ENCODE measurements at regions not wholly inside any gene's neighbourhood (a gene's known extent, or its start where the extent isn't known, plus 50 kb on each side); places are given as distances from the start of the nearest gene placed in this dataset.
"Not testable (repeated sequence)": the region's sequence is repeated elsewhere in the genome, so short reads cannot be mapped to it uniquely, and the experiment has no call there.

DNA sequence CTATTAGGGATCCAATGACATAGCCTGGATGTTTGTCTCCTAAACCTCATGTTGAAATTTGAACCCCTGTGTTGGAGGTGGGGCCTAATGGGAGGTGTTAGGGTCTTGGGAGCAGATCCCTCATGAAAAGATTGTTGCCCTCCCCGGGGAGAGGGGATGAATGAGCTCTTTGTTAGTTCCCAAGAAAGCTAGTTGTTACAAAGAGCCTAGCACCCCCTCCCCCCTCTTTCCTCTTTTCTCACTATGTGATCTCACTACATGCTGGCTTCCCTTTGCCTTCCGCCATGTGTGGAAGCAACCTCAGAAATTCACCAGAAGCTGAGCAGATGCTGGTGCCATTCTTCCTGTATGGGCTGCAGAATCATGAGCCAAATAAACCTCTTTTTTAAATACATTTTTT lies 123.2 kb downstream of the SPATA31A6 start:
- not testable (repeated sequence) for H4K20me1 ChIP-seq (ENCODE audit: low read depth, low read length); H3K27me3 ChIP-seq (ENCODE audit: low read length); H3K4me3 ChIP-seq (ENCODE audit: insufficient read depth, low read length, poor library complexity, severe bottlenecking); H3K79me2 ChIP-seq (ENCODE audit: insufficient read depth, low read length); H3K27ac ChIP-seq (ENCODE audit: low read depth, low read length); H3K36me3 ChIP-seq (ENCODE audit: low read length); H3K9me3 ChIP-seq (ENCODE audit: insufficient read depth, low read length); H2AFZ ChIP-seq (ENCODE audit: low read depth, low read length, severe bottlenecking); H3F3A ChIP-seq (ENCODE audit: insufficient read depth); H3K4me2 ChIP-seq (ENCODE audit: low read depth, low read length, poor library complexity, severe bottlenecking); H3K9ac ChIP-seq (ENCODE audit: low read length); H3K9me2 ChIP-seq (replicated peaks; ENCODE audit: insufficient read depth, low read length)

DNA sequence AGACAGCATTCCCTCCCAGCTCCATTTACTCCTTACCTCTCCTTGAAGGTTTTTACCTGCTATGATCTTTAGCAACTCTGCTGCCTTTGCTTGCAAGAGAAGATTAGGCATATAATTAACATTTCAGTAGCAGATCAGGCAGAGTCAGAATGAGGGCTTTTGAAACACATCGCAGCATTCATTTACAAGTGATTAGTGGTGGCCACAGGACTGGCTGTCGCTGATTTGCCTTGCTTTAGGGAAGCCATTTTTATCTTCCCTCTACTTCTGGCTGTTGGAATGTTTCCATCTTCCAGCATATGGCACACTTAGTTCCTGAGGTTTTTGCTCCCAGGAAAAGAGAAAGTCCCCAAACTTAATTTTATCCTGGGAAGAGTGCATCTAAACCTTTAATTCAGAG lies 124.0 kb downstream of the SPATA31A6 start:
- H3K9ac ChIP-seq (ENCODE audit: low read length); H3K9me3 ChIP-seq (ENCODE audit: insufficient read depth, low read length); H3K27ac ChIP-seq (ENCODE audit: low read depth, low read length); H2AFZ ChIP-seq (ENCODE audit: low read depth, low read length, severe bottlenecking); H4K20me1 ChIP-seq (ENCODE audit: low read depth, low read length); H3K4me3 ChIP-seq (ENCODE audit: insufficient read depth, low read length, poor library complexity, severe bottlenecking); H3K9me2 ChIP-seq (replicated peaks; ENCODE audit: insufficient read depth, low read length); H3F3A ChIP-seq (ENCODE audit: insufficient read depth); H3K79me2 ChIP-seq (ENCODE audit: insufficient read depth, low read length); H3K27me3 ChIP-seq (ENCODE audit: low read length); H3K36me3 ChIP-seq (ENCODE audit: low read length); H3K4me2 ChIP-seq (ENCODE audit: low read depth, low read length, poor library complexity, severe bottlenecking): not testable (repeated sequence)

DNA sequence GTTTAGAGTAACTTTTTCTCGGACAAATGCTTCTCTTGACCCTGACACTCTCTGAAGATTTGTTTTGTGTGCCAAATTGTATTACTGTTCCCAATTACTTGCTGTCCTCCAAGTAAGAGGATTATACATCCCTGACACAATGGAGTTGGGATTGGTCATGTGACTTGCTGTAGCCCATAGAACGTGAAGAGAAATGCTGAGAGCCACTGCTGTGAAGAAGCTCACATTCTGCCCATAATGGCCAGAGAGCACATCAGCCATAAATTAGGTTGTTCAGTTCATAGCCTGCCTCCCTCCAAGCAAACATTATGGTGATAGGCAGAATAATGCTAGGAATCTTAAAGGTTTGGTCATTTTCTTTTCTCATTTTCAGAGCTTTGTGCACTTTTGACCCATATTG lies 127.5 kb downstream of the SPATA31A6 start:
- not testable (repeated sequence) for H3K36me3 ChIP-seq (ENCODE audit: low read length)

DNA sequence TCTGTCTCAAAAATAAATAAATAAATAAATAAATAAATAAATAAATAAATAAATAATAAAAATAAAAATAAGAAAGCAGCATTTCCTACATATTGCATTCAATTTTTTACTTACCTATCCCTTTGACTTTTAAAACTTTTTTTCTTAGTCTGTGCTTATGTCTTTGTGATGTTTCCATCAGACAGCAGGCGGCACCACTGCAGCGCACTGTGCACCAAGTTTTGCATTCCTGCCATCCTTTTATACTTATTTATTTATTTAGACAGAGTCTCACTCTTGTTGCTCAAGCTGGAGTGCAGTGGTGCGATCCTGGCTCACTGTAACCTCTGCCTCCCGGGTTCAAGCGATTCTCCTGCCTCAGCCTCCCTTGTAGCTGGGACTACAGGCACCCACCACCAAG lies 132.6 kb downstream of the SPATA31A6 start:
- H3K9me3 ChIP-seq (ENCODE audit: insufficient read depth, low read length); H3K9ac ChIP-seq (ENCODE audit: low read length); H3K27ac ChIP-seq (ENCODE audit: low read depth, low read length); H3K4me2 ChIP-seq (ENCODE audit: low read depth, low read length, poor library complexity, severe bottlenecking); H3K27me3 ChIP-seq (ENCODE audit: low read length); H3K9me2 ChIP-seq (replicated peaks; ENCODE audit: insufficient read depth, low read length); H3K4me3 ChIP-seq (ENCODE audit: insufficient read depth, low read length, poor library complexity, severe bottlenecking); H3K79me2 ChIP-seq (ENCODE audit: insufficient read depth, low read length); H4K20me1 ChIP-seq (ENCODE audit: low read depth, low read length); H3F3A ChIP-seq (ENCODE audit: insufficient read depth); H2AFZ ChIP-seq (ENCODE audit: low read depth, low read length, severe bottlenecking); H3K36me3 ChIP-seq (ENCODE audit: low read length): not testable (repeated sequence)

More for the DNA sequence above, 127.5 kb downstream of the SPATA31A6 start:
- not testable (repeated sequence) for H3K9ac ChIP-seq (ENCODE audit: low read length); H2AFZ ChIP-seq (ENCODE audit: low read depth, low read length, severe bottlenecking); H3K79me2 ChIP-seq (ENCODE audit: insufficient read depth, low read length); H3F3A ChIP-seq (ENCODE audit: insufficient read depth); H3K4me3 ChIP-seq (ENCODE audit: insufficient read depth, low read length, poor library complexity, severe bottlenecking); H3K9me2 ChIP-seq (replicated peaks; ENCODE audit: insufficient read depth, low read length); H3K9me3 ChIP-seq (ENCODE audit: insufficient read depth, low read length); H4K20me1 ChIP-seq (ENCODE audit: low read depth, low read length); H3K27ac ChIP-seq (ENCODE audit: low read depth, low read length); H3K4me2 ChIP-seq (ENCODE audit: low read depth, low read length, poor library complexity, severe bottlenecking); H3K27me3 ChIP-seq (ENCODE audit: low read length)

DNA sequence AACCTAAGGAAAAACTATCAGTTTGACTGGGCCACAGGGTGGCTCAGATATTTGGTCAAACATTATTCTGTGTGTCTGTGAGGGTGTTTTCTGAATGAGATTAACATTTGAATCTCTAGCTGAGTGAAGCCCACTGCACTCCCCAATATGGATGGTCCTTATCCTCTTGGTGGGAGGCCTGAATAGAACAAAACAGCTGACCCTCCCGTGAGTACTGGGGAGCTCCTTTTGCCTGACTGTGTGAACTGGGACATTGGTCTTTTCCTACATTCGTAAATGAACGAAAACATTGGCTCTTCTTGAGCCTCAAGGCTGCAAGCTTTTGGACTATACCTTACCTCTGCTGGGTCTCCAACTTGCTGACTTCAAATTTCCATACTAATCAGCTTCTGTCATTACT lies 134.2 kb downstream of the SPATA31A6 start:
- H2AFZ ChIP-seq (ENCODE audit: low read depth, low read length, severe bottlenecking); H3K9me3 ChIP-seq (ENCODE audit: insufficient read depth, low read length); H3K27me3 ChIP-seq (ENCODE audit: low read length); H3K4me2 ChIP-seq (ENCODE audit: low read depth, low read length, poor library complexity, severe bottlenecking); H4K20me1 ChIP-seq (ENCODE audit: low read depth, low read length); H3K4me3 ChIP-seq (ENCODE audit: insufficient read depth, low read length, poor library complexity, severe bottlenecking); H3F3A ChIP-seq (ENCODE audit: insufficient read depth); H3K36me3 ChIP-seq (ENCODE audit: low read length); H3K27ac ChIP-seq (ENCODE audit: low read depth, low read length); H3K9me2 ChIP-seq (replicated peaks; ENCODE audit: insufficient read depth, low read length); H3K9ac ChIP-seq (ENCODE audit: low read length); H3K79me2 ChIP-seq (ENCODE audit: insufficient read depth, low read length): not testable (repeated sequence)

DNA sequence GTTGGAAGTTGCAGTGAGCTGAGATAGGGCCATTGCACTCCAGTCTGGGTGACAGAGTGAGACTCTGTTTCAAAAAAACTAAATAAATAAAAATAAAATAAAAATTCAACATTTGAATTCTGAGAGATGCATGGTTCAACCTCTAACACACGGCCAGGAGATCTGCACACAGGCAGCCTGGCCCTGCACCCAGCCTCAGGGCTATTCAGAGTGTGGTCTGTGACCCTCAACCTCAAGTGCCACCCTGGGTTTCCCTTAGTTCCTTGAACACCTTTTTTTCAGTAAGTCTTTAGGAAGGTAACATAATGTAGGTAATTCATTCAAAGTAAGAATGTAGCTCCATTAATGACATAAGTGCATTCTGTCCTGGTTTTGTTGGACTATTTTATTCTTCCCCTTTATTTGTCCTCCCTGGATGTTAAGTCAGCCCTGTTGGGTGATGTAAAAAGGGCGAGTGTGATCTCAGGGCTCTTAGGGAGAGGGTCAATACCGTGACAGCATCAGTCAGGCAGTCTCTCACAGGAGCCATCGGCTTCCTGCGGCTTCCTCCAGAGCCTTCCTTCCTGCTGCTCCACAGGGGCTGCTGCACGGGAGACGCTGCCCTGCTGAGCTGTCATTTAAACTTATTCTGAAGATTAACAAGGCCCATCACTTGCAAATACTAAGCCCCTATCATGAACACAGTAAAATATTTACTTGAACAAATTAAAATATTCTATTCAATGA lies 139.8 kb downstream of the SPATA31A6 start:
- H3K4me2 ChIP-seq (ENCODE audit: low read depth, low read length, poor library complexity, severe bottlenecking); H3K79me2 ChIP-seq (ENCODE audit: insufficient read depth, low read length); H4K20me1 ChIP-seq (ENCODE audit: low read depth, low read length); H3K9me2 ChIP-seq (replicated peaks; ENCODE audit: insufficient read depth, low read length); H3K27ac ChIP-seq (ENCODE audit: low read depth, low read length); H3K9me3 ChIP-seq (ENCODE audit: insufficient read depth, low read length); H3K9ac ChIP-seq (ENCODE audit: low read length); H3K4me3 ChIP-seq (ENCODE audit: insufficient read depth, low read length, poor library complexity, severe bottlenecking); H3K36me3 ChIP-seq (ENCODE audit: low read length); H3K27me3 ChIP-seq (ENCODE audit: low read length); H2AFZ ChIP-seq (ENCODE audit: low read depth, low read length, severe bottlenecking); H3F3A ChIP-seq (ENCODE audit: insufficient read depth): not testable (repeated sequence)

DNA sequence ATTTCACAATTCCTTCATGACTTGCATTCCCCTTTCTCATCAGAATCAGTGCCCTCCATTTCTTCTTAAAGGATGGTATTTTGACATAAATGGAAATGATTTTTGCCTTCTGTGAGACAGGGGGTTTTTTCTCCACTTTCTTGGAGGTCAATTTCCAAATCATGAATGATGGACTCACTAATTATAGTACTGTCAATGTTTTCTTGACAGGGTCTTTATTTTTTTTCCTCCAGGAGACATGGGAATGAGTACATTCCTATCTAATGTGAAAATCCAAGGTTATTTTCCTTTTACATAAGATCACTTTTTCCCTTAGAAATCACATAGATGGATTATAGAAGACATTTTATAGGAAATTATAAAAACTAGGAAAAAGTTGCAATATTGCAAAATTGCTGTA lies 141.7 kb downstream of the SPATA31A6 start:
- not testable (repeated sequence) for H3F3A ChIP-seq (ENCODE audit: insufficient read depth); H3K27ac ChIP-seq (ENCODE audit: low read depth, low read length); H3K79me2 ChIP-seq (ENCODE audit: insufficient read depth, low read length); H3K9me2 ChIP-seq (replicated peaks; ENCODE audit: insufficient read depth, low read length); H3K27me3 ChIP-seq (ENCODE audit: low read length); H3K36me3 ChIP-seq (ENCODE audit: low read length); H3K4me3 ChIP-seq (ENCODE audit: insufficient read depth, low read length, poor library complexity, severe bottlenecking); H2AFZ ChIP-seq (ENCODE audit: low read depth, low read length, severe bottlenecking); H3K9me3 ChIP-seq (ENCODE audit: insufficient read depth, low read length); H4K20me1 ChIP-seq (ENCODE audit: low read depth, low read length); H3K9ac ChIP-seq (ENCODE audit: low read length); H3K4me2 ChIP-seq (ENCODE audit: low read depth, low read length, poor library complexity, severe bottlenecking)

DNA sequence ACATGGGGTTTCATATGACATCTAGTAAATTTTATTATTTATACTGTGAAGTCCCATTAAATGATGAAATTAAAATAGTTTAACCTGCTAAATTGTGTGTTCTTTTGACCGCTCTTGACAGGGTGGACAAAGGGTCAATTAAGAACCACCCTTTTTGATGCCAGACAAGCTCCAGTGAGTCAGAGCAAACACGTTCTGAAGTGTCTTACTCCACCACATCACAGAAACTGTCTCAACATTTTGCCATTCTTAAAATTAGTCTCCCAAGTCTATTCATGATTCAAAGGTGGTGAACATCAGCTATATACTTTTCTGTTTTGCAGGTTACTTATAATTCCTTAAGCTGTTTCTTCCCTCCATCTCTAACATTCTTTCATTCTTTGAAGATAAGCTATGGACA lies 142.1 kb downstream of the SPATA31A6 start:
- not testable (repeated sequence) for H3K9me3 ChIP-seq (ENCODE audit: insufficient read depth, low read length); H3K27ac ChIP-seq (ENCODE audit: low read depth, low read length); H3K9ac ChIP-seq (ENCODE audit: low read length); H3F3A ChIP-seq (ENCODE audit: insufficient read depth); H2AFZ ChIP-seq (ENCODE audit: low read depth, low read length, severe bottlenecking); H3K9me2 ChIP-seq (replicated peaks; ENCODE audit: insufficient read depth, low read length); H3K27me3 ChIP-seq (ENCODE audit: low read length); H3K4me2 ChIP-seq (ENCODE audit: low read depth, low read length, poor library complexity, severe bottlenecking); H3K36me3 ChIP-seq (ENCODE audit: low read length); H3K79me2 ChIP-seq (ENCODE audit: insufficient read depth, low read length); H3K4me3 ChIP-seq (ENCODE audit: insufficient read depth, low read length, poor library complexity, severe bottlenecking); H4K20me1 ChIP-seq (ENCODE audit: low read depth, low read length)
